Tibial artery (tissue), 4 donors: ENCODE measurements at regions not wholly inside any gene's neighbourhood (a gene's known extent, or its start where the extent isn't known, plus 50 kb on each side); places are given as distances from the start of the nearest gene placed in this dataset.

Experiments used
- DNase-seq, 2 donors: peaks; one replicate each; pipeline ENCODE4 v3.0.0-alpha.2; 2019
- H3K27ac ChIP-seq, 2 donors: fragments of 200-600 bp; sonication (generic) in 1 of 2; 1 replicate in 1 of 2; 2 replicates in 1 of 2; pipeline ENCODE4 v1.5.1; 2018 to 2019; ENCODE audit warnings: mild to moderate bottlenecking in 1 of 2
- H3K27me3 ChIP-seq, 2 donors: fragments of 200-600 bp; sonication (generic) in 1 of 2; one replicate each; pipeline versions ENCODE4 v1.5.1 to v1.6.0; 2016 to 2019
- H3K36me3 ChIP-seq, 3 donors: fragments of 200-600 bp; sonication (generic) in 2 of 3; one replicate each; pipeline ENCODE4 v1.5.1; 2016 to 2019; ENCODE audit warnings: mild to moderate bottlenecking in 2 of 3
- H3K4me1 ChIP-seq, 4 donors: fragments of 200-600 bp; sonication (generic) in 2 of 4; 1 replicate in 3 of 4; 2 replicates in 1 of 4; pipeline ENCODE4 v1.5.1; 2016 to 2019
- H3K4me3 ChIP-seq, 2 donors: fragments of 200-600 bp; sonication (generic) in 1 of 2; 1 replicate in 1 of 2; 2 replicates in 1 of 2; pipeline ENCODE4 v1.5.1; 2018 to 2019; ENCODE audit warnings: mild to moderate bottlenecking in 2 of 2
- H3K9me3 ChIP-seq, 3 donors: fragments of 200-600 bp; sonication (generic) in 1 of 3; one replicate each; pipeline ENCODE4 v1.5.1; 2016 to 2019
- CTCF ChIP-seq, 2 experiments: fragments of 200-600 bp in 1 of 2; fragments of 450-650 bp in 1 of 2; IDR thresholded peaks; one replicate each; pipeline ENCODE4 v1.5.1; 2017 to 2019; ENCODE audit warnings: antibody characterized with exemption in 2 of 2, mild to moderate bottlenecking in 1 of 2, moderate library complexity in 1 of 2
- intact Hi-C: fragments of 100-400 bp; cut with DNase I; formaldehyde crosslinking; loops from one replicate; pipeline ENCODE4 v1.15.0; 2023; ENCODE audit warnings: low total_unique reads

GRCh38 chr22:48710410-48710809 lies 1117.3 kb downstream of the BRD1 start:
- Histone ChIP-seq H3K4me1 (no peaks in the 10 kb centered on the region), H3K36me3 (no peaks in the 10 kb centered on the region), H3K4me3 (no peak overlapping the region), H3K9me3 (peaks cover 0 to 2% (median 0%) of the 10 kb centered on the region in 3 donors), H3K27me3 (peaks cover 0 to 2% of the 10 kb centered on the region in 2 donors), H3K27ac (no peak overlapping the region)
- intact Hi-C loops = no loop called here
- no peak for TF ChIP-seq CTCF (IDR thresholded peaks at IDR 0.05)
- DNase-seq = peak in 1 of 2 donors; percentile 50

DNA sequence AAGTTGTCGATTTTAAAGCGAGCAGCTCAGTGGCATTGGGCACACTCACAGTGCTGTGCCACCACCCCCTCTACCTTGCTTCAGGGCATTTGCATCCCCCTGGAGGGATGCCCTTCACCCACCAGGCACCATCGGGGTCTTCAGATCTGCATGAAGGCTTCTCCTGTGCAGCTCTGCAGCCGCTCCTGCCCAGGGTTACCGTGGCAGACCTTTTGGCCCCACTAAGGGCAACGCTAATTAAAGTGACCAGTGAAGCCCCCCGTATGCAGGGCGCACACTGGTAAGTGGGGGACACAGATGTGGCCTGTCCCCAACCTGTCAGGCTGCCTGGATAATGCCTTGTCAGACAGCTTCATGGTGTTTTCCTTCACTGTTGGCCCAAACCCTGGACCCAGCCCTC lies 1117.7 kb downstream of the BRD1 start:
- Histone ChIP-seq H3K9me3 (no peaks in the 10 kb centered on the region), H3K4me3 (no peak overlapping the region), H3K36me3 (no peaks in the 10 kb centered on the region), H3K4me1 (no peaks in the 10 kb centered on the region), H3K27me3 (no peaks in the 10 kb centered on the region), H3K27ac (no peak overlapping the region)
- DNase-seq = peak in 1 of 2 donors; percentile 37
- intact Hi-C loops = no loop called here
- no peak for TF ChIP-seq CTCF (IDR thresholded peaks at IDR 0.05)

DNA sequence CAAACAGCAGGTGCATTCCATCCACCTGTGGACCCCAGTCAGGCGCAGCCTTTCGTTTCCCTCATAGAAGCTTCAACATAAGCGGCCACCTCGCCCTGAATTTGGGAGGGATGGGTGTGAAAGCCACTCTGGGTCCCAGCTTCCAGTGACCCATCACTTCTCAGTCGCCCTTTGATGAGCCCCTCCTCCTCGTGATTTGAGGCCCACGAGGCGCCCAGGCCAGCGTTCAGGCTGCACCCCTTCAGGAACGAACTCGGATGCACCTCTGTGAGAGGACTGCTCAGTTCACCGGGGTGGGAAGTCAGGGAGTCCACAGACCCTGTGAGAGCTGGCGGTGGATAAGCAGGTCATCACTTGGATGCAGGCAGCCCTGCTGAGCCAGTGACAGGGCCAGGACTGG lies 1118.2 kb downstream of the BRD1 start:
- Histone ChIP-seq H3K4me3 (no peak overlapping the region), H3K27ac (no peak overlapping the region), H3K9me3 (no peaks in the 10 kb centered on the region), H3K4me1 (no peaks in the 10 kb centered on the region), H3K27me3 (no peaks in the 10 kb centered on the region), H3K36me3 (no peaks in the 10 kb centered on the region)
- peak in 1 of 2 donors; percentile 54 for DNase-seq
- no peak for TF ChIP-seq CTCF (IDR thresholded peaks at IDR 0.05)
- intact Hi-C loops = no loop called here

GRCh38 chr22:48708558-48709245 lies 1119.0 kb downstream of the BRD1 start:
- DNase-seq = peak in 1 of 2 donors; percentile 28
- Histone ChIP-seq H3K4me3 (no peak overlapping the region), H3K9me3 (no peaks in the 10 kb centered on the region), H3K4me1 (no peaks in the 10 kb centered on the region), H3K27me3 (no peaks in the 10 kb centered on the region), H3K27ac (no peak overlapping the region), H3K36me3 (no peaks in the 10 kb centered on the region)
- intact Hi-C loops = no loop called here
- TF ChIP-seq CTCF (IDR thresholded peaks at IDR 0.05) = no peak

GRCh38 chr22:48707763-48708557 lies 1119.7 kb downstream of the BRD1 start:
- H3K36me3 ChIP-seq = no peaks in the 10 kb centered on the region
- H3K4me1 ChIP-seq = peaks cover 0 to 7% (median 0%) of the 10 kb centered on the region in 4 donors
- peak in 1 of 2 donors; percentile 54 for DNase-seq

More at GRCh38 chr22:48707763-48708557, 1119.7 kb downstream of the BRD1 start:
- no peak overlapping the region for H3K27ac ChIP-seq
- TF ChIP-seq CTCF (IDR thresholded peaks at IDR 0.05) = no peak
- no peak overlapping the region for H3K4me3 ChIP-seq
- no peaks in the 10 kb centered on the region for H3K9me3 ChIP-seq
- no peaks in the 10 kb centered on the region for H3K27me3 ChIP-seq
- intact Hi-C loops = no loop called here
